ENCODE measurements at regions not wholly inside any gene's neighbourhood (a gene's known extent, or its start where the extent isn't known, plus 50 kb on each side); places are given as distances from the start of the nearest gene placed in this dataset.

DNA sequence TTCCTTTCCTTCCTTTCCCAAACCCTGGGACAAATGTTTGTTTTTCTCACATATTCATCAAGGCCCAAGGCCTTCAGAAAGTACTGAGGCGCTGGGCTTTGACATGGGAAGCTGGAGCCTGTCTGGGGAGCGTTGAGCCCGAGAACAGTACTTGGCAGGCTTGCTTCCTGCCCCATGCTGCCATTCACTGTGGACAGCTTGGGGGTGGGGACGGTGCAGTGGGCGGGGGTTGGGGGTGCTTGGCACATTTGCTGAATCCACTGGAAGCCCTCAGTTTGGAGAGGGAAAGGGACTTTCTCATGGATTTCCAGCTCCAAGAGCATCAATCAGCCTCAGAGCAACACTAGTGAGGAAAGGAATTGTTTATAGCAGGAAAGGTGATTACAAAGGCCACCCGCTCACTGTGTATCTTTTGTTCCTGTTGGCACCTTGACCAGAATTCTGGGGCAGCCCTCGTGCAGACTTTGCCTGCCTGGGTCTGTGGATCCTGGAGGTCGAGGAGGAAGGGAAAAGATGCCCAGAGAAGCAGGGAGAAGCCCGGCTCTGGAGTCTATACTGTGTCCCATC is 199.8 kb upstream of the RGMA start:
- no peak for DNase-seq (ENCODE audit: low spot score)

DNA sequence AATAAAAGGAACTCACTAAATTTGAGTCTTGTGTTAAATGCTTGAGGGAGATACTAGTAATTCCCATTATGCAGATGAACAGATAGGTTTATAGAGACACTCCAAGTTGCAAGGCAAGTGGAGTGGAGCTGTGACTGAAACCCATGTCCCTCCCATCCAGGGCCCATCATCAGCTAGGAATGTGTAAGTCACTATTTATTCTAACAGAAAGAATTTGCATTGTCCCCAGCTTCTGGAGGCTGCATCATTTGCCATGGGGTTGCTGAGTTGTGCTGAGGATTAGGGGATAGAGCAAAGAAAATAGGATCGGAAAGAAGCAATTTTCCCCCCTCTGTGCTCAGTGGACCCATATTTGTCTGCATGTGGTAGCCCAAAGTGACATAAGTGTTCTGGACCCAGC is 197.4 kb upstream of the RGMA start:
- DNase-seq (ENCODE audit: low spot score), result no peak

DNA sequence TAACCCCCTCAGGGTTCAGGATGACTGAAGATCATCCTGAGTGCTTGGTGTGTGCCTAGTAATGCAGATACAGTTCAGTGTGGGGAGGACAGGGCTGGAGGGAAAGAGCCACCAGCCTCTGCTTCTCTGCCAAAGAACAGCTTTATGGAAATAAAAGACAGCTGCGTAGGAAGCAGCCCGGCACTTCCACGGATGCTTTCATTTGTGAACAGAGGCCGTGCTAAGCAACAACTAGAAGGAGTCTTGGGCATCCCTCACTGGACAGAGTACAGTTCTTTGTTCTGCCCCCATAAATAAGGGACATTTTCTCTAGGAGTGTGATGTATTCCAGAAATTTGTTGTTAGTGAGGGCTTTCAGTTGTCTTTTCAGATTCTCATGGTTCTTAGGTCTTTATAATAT is 194.8 kb upstream of the RGMA start:
- DNase-seq (ENCODE audit: low spot score), result no peak

DNA sequence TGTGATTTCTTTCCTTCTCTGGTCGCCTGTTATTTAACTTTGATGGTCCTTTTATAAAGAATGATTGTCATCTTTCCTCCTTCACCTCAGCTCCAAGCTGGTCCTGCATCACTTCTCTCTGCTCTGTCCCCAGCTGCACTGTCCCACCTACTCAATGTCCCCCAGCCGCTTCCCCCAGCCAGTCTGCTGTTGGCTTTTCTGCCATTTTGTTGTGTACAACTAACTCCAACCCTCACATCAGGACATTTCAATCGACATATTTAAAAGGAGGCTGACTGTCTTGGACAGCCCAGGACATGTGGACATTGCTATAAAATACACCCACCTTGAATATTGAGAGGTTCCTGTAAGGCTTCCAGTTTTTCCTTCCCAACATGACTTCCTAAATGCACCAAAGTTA is 193.8 kb upstream of the RGMA start:
- DNase-seq (ENCODE audit: low spot score), result no peak

- DNase-seq (ENCODE audit: low spot score), result no peak
These were observed 189.8 kb upstream of the RGMA start for GRCh38 chr15:93278783-93279182.

GRCh38 chr15:93278006-93278405 is 189.0 kb upstream of the RGMA start:
- DNase-seq (ENCODE audit: low spot score), result no peak

DNA sequence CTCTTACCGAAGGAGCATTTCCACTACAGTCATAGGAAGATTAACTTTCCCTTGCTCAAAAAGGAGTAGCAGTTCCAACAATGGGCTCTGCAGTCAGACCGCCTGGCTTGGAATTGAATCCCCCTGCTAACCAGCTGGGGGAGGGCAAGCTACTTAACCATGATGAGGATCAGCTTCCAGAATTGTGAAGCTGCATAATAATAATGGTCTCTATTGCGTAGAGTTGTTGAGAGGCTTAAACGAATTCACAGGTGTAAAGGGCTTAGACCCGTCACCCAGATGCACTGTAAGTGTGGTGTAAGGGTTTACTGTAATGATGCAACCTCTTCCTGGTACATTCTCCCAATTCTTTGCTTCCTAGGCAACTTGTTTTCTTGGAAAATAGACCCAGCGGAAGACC is 185.2 kb upstream of the RGMA start:
- DNase-seq (ENCODE audit: low spot score), result no peak

GRCh38 chr15:93271871-93272270 is 182.9 kb upstream of the RGMA start:
- DNase-seq (ENCODE audit: low spot score), result no peak

GRCh38 chr15:93270937-93271467 is 182.0 kb upstream of the RGMA start:
- no peak for DNase-seq (ENCODE audit: low spot score)

- DNase-seq (ENCODE audit: low spot score), result no peak
These were observed 179.1 kb upstream of the RGMA start for GRCh38 chr15:93268066-93268465.

- no peak for DNase-seq (ENCODE audit: low spot score)
These were observed 177.3 kb upstream of the RGMA start for GRCh38 chr15:93266291-93266690.

DNA sequence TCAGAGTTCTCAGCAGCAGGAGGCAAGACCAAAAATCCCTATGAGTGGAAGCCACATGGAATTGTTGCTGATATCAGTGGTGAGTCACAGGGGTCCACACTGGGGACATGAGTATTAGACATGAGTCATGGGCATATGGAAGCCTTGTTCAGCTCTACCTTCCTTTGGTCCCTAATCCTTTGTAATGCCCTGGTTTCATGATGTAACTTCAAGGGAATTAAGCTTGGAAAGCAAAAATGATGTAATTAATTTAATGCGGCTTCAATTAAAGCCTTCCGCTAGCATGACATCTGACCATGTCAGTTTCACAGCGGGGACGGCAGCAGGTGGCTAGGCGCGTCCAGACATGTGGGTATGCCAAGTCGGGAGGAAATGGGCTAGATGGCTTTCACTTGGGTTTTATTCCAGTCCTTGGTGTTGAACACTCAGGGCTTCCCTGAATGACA is 176.1 kb upstream of the RGMA start:
- no peak for DNase-seq (ENCODE audit: low spot score)

GRCh38 chr15:93261845-93262244 is 172.8 kb upstream of the RGMA start:
- DNase-seq (ENCODE audit: low spot score), result no peak

DNA sequence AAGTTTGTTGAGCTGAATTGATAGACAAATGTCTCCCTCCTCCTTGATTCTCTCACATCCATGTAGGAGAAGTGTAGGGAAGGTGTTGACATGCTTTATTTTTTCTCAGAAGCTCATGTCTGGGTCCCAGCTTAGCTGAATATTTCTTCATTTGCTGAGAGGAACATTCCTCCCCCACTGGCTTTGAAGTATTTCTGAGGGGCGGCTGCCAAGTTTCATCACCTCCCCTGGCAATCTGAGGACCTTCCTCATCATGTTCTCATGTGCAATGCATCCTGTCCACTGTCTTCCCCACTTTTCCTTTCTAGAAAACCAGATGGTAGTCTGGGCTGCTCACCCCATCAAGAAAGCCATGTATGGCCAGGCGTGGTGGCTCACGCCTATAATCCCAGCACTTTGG is 168.9 kb upstream of the RGMA start:
- no peak for DNase-seq (ENCODE audit: low spot score)

DNA sequence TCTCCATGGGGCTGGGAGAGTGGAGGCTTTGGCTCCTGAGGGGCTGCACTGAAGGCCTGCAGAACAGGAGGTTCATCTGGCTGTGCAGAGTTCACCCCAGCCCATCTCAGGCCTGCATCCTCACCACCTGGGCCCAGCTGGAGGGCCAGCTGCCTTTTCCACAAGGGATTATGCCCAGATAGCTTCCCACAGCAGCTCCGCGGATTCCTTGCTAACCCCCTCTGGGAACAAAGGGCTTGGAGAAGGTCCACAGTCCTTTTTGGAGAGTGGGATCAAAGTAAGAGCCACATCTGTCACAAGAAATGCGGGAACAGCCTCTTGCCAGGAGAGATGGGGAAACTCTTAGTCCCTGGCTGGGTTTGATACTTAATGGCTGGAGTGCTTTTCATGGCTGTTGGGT is 164.7 kb upstream of the RGMA start:
- DNase-seq (ENCODE audit: low spot score), result no peak

- DNase-seq (ENCODE audit: low spot score), result no peak
These were observed 163.8 kb upstream of the RGMA start for GRCh38 chr15:93252780-93253179.

- no peak for DNase-seq (ENCODE audit: low spot score)
These were observed 161.9 kb upstream of the RGMA start for GRCh38 chr15:93250950-93251349.

GRCh38 chr15:93250209-93250608 is 161.2 kb upstream of the RGMA start:
- DNase-seq (ENCODE audit: low spot score), result no peak

DNA sequence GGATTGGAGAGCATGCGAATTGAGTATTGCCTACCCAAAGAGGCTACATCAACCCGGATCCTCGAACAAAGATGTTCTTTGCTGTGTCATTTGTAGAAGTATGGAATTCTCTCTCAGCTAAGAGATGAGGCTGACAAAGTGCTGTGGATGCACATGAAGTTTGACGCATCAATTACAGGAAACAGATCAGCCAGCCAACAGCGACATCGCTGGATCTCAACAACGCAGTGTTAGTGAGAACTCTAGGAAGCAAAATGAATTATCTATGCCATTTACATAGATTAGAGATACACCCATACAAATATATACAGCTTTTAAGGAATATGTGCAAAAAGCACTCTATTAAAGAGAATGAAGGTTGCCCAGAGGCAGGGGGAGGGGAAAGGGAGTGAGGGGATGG is 160.6 kb upstream of the RGMA start:
- no peak for DNase-seq (ENCODE audit: low spot score)

DNA sequence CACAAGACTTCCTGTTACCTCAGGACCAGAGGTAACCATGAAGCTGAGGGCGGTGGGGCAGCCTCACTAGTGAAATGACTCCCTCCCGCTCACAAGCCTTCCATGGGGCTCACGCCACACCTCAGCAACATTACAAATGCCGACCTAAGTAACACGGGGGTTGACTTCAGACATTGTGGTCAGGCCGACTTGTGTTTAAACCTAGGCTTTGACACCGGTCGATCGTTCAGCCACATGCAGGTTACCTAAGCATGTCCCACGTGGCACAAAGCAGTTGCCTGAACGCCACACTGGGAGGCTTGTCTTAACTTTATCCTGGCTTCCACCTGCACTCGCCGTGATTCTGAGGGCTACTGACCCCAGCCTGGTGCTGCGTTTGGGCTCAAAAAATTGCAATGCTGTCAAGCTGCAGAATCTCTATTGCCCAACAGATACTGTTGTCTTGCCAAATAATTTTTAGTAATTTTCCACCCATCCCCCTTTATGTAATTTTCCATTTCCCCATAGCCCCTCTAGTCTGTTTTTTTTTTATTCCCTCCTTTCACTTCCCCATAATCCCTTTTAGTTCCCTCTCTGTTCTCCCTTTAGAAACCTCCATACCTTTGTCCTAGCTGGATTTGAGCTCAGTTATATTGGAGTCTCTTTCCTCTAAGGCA is 158.6 kb upstream of the RGMA start:
- DNase-seq (ENCODE audit: low spot score), result no peak

- DNase-seq (ENCODE audit: low spot score), result no peak
These were observed 157.5 kb upstream of the RGMA start for GRCh38 chr15:93246266-93247242.

- DNase-seq (ENCODE audit: low spot score), result no peak
These were observed 156.6 kb upstream of the RGMA start for GRCh38 chr15:93245661-93246042.

Measured in mesenteric fat pad (tissue), 1 donor.